WI38 (cell line): ENCODE measurements at regions not wholly inside any gene's neighbourhood (a gene's known extent, or its start where the extent isn't known, plus 50 kb on each side); places are given as distances from the start of the nearest gene placed in this dataset.

Experiments used
- H3K4me3 ChIP-seq: 2 replicates; pipeline ENCODE4 v1.5.1; 2011; ENCODE audit warnings: low read depth, mild to moderate bottlenecking, control low read depth, low read length
- TF ChIP-seq, protein P1 (sequence below): IDR thresholded peaks from 2 replicates; pipeline ENCODE4 v1.5.1; 2012; ENCODE audit warnings: low read depth, mild to moderate bottlenecking, control low read depth, low read length

DNA sequence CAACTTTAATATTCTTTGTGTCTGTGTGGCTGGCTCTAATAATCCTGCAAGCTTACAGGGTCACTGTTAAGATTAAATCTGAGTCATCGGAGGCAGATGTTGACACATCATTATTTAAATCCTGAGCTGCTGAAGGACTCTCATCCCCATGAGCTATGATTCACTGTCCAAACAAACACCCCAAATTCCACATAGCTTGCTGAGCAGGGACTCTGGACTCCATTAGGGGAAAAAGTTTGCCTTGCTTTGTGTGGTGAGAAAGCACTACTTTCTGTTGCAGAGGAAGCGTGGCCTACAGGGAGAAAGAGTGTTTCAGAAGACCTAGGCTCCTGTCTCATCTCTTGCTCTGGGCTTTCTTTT lies 213.7 kb downstream of the PDCD6IP start:
- H3K4me3 ChIP-seq, result no peak overlapping the region
- TF ChIP-seq, protein P1, sequence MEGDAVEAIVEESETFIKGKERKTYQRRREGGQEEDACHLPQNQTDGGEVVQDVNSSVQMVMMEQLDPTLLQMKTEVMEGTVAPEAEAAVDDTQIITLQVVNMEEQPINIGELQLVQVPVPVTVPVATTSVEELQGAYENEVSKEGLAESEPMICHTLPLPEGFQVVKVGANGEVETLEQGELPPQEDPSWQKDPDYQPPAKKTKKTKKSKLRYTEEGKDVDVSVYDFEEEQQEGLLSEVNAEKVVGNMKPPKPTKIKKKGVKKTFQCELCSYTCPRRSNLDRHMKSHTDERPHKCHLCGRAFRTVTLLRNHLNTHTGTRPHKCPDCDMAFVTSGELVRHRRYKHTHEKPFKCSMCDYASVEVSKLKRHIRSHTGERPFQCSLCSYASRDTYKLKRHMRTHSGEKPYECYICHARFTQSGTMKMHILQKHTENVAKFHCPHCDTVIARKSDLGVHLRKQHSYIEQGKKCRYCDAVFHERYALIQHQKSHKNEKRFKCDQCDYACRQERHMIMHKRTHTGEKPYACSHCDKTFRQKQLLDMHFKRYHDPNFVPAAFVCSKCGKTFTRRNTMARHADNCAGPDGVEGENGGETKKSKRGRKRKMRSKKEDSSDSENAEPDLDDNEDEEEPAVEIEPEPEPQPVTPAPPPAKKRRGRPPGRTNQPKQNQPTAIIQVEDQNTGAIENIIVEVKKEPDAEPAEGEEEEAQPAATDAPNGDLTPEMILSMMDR, result no peak

DNA sequence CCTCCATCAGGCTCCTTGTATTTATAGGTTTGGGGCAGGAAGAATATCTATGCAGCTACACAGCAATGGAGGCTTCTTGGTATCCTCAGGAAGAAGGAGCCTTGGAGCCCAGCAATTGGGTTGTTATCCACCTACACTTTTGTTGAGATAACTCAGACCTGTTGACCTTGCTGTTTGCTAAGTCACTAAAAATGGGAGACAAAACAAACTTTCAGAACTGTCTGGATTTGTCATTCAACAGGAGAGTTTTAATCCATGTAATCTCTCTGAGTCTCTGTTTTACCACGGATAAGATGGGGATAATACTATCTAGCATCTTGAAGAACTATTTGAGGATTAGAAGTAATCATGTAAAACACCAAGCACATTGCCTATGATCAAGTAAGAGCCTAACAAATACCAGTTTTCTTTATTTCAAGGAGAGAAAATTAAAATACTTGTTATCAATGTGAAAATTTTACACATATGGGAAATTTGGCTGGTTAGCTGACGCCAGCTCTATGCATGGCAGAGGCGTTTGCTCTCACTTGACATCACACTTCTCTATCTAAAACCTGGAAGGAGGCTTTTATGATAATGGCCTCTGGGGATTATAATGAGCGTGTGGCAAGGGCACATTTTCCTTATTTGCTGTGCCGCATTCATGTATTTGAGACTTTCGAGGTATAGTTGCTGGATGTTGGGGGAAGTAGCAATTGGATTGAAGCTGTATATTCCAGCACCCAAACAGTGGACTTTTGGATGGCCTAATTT lies 215.6 kb downstream of the PDCD6IP start:
- TF ChIP-seq, protein P1, result no peak
- H3K4me3 ChIP-seq, result no peak overlapping the region

DNA sequence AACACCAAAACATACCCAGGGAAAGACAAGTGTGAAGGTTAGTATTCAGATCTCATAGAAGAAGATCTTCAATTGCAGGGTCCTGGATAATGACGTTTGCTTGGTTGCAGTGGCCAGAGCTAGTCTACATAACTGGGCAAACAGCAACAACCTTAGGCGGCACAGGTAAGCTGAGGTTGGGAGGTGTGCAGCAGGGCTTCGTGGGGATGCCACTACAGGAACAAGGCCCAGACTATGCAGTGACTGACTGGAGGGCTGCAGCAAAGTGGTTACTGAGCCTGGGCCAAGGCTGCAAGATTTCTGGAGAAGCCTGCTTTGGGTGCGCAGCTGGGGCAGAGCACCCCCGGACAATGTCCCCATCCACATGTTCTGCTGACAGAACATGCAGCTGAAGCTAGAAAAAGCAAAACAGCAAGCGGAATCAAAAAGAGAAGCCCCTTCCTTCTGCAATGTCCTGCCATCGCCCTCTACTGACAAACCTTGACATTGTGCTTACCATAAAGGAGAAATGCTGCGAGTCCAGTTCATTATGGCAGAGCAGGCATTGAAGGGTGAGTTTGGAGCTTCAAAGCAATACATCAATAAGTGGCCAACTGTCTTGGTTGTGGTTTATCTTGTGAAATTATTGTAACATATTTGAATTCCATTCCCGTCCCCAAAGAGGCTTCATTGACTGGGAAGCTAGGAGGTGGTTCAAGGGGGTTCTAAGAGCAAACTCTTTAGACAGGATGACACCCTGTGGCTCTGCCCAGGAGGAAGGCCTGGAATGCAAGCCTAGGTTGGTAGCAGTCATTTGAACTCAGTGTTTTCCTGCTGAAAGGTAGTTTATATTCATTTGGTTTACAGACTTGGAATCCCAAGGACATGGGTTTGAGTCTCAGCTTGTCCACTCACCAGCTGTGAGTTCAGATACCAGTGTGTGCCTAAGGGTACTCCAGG lies 217.0 kb downstream of the PDCD6IP start:
- H3K4me3 ChIP-seq, result no peak overlapping the region
- TF ChIP-seq, protein P1, result peak; percentile 43

DNA sequence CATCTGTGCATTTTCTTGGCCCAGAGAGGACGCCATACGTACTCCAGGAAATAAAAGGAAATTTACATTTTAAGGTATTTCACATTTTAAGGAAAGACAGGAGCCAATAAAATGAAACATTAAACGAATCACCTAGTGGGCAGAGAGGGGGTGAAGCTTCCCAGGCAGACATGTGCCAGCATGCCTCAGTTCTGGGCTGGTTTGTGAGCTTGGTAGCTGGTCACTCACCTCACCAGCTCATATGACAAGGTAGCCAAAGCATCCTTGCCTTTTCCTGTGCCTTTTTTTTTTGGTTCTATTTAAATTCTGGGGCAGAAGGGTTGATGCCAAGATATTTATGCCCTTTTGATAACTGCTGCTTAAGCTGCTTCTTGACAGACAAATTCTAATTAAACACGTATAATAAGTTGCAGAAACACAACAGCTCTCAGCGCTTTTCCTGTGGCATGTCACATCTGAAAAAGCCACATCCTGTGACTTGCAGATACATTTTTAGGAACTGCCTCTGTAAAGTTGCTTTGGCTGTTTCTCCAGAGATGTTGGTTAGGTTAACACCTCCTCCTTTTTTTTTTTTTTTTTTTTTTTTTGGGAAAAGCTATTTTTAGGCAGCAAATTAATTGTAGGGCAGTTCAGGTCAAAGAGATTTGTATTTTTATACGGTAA lies 218.6 kb downstream of the PDCD6IP start:
- no peak overlapping the region for H3K4me3 ChIP-seq
- TF ChIP-seq, protein P1, result no peak

DNA sequence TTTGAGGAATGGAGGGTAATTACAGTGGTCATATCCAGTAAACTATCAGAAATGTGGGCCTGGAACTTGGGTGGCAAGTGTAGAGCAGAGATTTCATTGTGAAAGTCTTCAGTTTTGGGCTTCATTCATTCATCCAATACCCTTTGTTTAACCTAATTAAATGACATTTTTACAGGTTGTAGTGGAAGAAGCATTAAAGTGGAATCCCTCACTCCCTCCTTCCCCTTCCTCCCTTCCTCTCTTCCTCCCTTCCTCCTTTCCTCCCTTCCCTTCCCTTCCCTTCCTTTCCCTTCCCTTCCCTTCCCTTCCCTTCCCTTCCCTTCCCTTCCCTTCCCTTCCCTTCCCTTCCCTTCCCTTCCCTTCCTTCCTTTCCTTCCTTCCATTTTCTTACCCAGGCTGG lies 219.3 kb downstream of the PDCD6IP start:
- no peak overlapping the region for H3K4me3 ChIP-seq
- TF ChIP-seq, protein P1, result no peak

DNA sequence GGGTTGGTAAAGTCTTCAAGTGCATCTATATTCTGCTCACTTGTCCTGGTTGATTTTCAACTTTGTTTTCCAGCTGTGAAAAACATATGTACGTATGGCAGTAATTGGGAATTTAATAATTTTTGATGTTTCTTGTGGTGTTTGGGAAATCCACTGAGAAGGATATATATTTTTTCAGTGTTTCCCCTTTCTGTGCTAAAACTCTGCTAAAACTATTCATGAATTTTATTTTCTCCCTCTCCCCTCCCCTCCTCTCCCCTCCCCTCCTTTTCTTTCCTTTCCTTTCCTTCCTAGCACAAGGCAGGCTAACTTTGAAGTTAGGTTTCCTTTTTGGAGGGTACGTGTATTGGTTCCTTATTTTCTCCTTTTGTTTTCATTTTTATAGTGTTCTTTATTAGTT lies 220.7 kb downstream of the PDCD6IP start:
- H3K4me3 ChIP-seq, result no peak overlapping the region
- TF ChIP-seq, protein P1, result no peak
